ENCODE measurements at regions not wholly inside any gene's neighbourhood (a gene's known extent, or its start where the extent isn't known, plus 50 kb on each side); places are given as distances from the start of the nearest gene placed in this dataset.

GRCh38 chr14:99007795-99008194 is 264.2 kb downstream of the BCL11B start:
- no peak for TF ChIP-seq ZNF138 (CRISPR knock-in tag; conservative IDR thresholded peaks at IDR 0.05)
- TF ChIP-seq CTCF (IDR thresholded peaks at IDR 0.05) = no peak

Data from WTC11 (cell line).